ENCODE measurements at regions not wholly inside any gene's neighbourhood (a gene's known extent, or its start where the extent isn't known, plus 50 kb on each side); places are given as distances from the start of the nearest gene placed in this dataset.

GRCh38 chr2:196487417-196487816 lies 152.1 kb upstream of the CCDC150 start:
- Histone ChIP-seq H3K9me3 (no peaks in the 10 kb centered on the region), H3K4me2 (no peak overlapping the region), H3K27ac (no peak overlapping the region), H3K9ac (no peak overlapping the region), H4K20me1 (no peaks in the 10 kb centered on the region), H3K4me1 (no peaks in the 10 kb centered on the region), H3K4me3 (no peak overlapping the region), H3K27me3 (no peaks in the 10 kb centered on the region), H3K36me3 (no peaks in the 10 kb centered on the region)
- TF ChIP-seq Cebpa-rat (IDR thresholded peaks at IDR 0.05): no peak

- no peak overlapping the region for H3K9ac ChIP-seq
- no peaks in the 10 kb centered on the region for H3K4me1 ChIP-seq
- H3K36me3 ChIP-seq: no peaks in the 10 kb centered on the region
- H3K4me2 ChIP-seq: no peak overlapping the region
- TF ChIP-seq Cebpa-rat (IDR thresholded peaks at IDR 0.05): no peak
- no peaks in the 10 kb centered on the region for H3K9me3 ChIP-seq
- H3K4me3 ChIP-seq: no peak overlapping the region
- no peak overlapping the region for H3K27ac ChIP-seq
- H4K20me1 ChIP-seq: no peaks in the 10 kb centered on the region
- H3K27me3 ChIP-seq: no peaks in the 10 kb centered on the region
Observed at GRCh38 chr2:196489371-196489770, 150.1 kb upstream of the CCDC150 start.

- TF ChIP-seq Cebpa-rat (IDR thresholded peaks at IDR 0.05): no peak
- Histone ChIP-seq H3K27me3 (no peaks in the 10 kb centered on the region), H3K4me2 (no peak overlapping the region), H3K4me3 (no peak overlapping the region), H4K20me1 (no peaks in the 10 kb centered on the region), H3K9me3 (no peaks in the 10 kb centered on the region), H3K27ac (no peak overlapping the region), H3K4me1 (no peaks in the 10 kb centered on the region), H3K9ac (no peak overlapping the region), H3K36me3 (no peaks in the 10 kb centered on the region)
Observed at GRCh38 chr2:196492946-196493345, 146.6 kb upstream of the CCDC150 start.

GRCh38 chr2:196498962-196499361 lies 140.6 kb upstream of the CCDC150 start:
- Histone ChIP-seq H3K4me2 (no peak overlapping the region), H4K20me1 (no peaks in the 10 kb centered on the region), H3K27ac (no peak overlapping the region), H3K4me3 (no peak overlapping the region), H3K36me3 (no peaks in the 10 kb centered on the region), H3K9ac (no peak overlapping the region), H3K4me1 (no peaks in the 10 kb centered on the region), H3K27me3 (no peaks in the 10 kb centered on the region), H3K9me3 (peaks cover 11% of the 10 kb centered on the region)
- no peak for TF ChIP-seq Cebpa-rat (IDR thresholded peaks at IDR 0.05)

- Histone ChIP-seq H3K4me3 (no peak overlapping the region), H3K36me3 (no peaks in the 10 kb centered on the region), H3K27ac (no peak overlapping the region), H3K27me3 (no peaks in the 10 kb centered on the region), H3K4me2 (no peak overlapping the region), H3K4me1 (no peaks in the 10 kb centered on the region), H3K9ac (no peak overlapping the region), H3K9me3 (peaks cover 11% of the 10 kb centered on the region), H4K20me1 (no peaks in the 10 kb centered on the region)
- no peak for TF ChIP-seq Cebpa-rat (IDR thresholded peaks at IDR 0.05)
Observed at GRCh38 chr2:196499686-196500085, 139.8 kb upstream of the CCDC150 start.

GRCh38 chr2:196500686-196501431 lies 138.7 kb upstream of the CCDC150 start:
- no peak overlapping the region for H3K9ac ChIP-seq
- no peak overlapping the region for H3K27ac ChIP-seq
- no peaks in the 10 kb centered on the region for H3K36me3 ChIP-seq
- no peaks in the 10 kb centered on the region for H3K4me1 ChIP-seq
- H3K4me2 ChIP-seq: no peak overlapping the region
- H3K9me3 ChIP-seq: peaks cover 11% of the 10 kb centered on the region
- H4K20me1 ChIP-seq: no peaks in the 10 kb centered on the region
- no peaks in the 10 kb centered on the region for H3K27me3 ChIP-seq
- TF ChIP-seq Cebpa-rat (IDR thresholded peaks at IDR 0.05): no peak
- H3K4me3 ChIP-seq: no peak overlapping the region

GRCh38 chr2:196501836-196502235 lies 137.7 kb upstream of the CCDC150 start:
- no peaks in the 10 kb centered on the region for H3K27me3 ChIP-seq
- TF ChIP-seq Cebpa-rat (IDR thresholded peaks at IDR 0.05): no peak
- H3K4me1 ChIP-seq: no peaks in the 10 kb centered on the region
- H3K9me3 ChIP-seq: peaks cover 11% of the 10 kb centered on the region
- no peak overlapping the region for H3K9ac ChIP-seq
- no peak overlapping the region for H3K4me2 ChIP-seq
- H3K27ac ChIP-seq: no peak overlapping the region
- H3K4me3 ChIP-seq: no peak overlapping the region
- H3K36me3 ChIP-seq: no peaks in the 10 kb centered on the region
- H4K20me1 ChIP-seq: no peaks in the 10 kb centered on the region

GRCh38 chr2:196502386-196502785 lies 137.1 kb upstream of the CCDC150 start:
- no peaks in the 10 kb centered on the region for H3K36me3 ChIP-seq
- H3K27me3 ChIP-seq: no peaks in the 10 kb centered on the region
- no peak overlapping the region for H3K9ac ChIP-seq
- H3K27ac ChIP-seq: no peak overlapping the region
- TF ChIP-seq Cebpa-rat (IDR thresholded peaks at IDR 0.05): no peak
- no peak overlapping the region for H3K4me2 ChIP-seq
- H3K9me3 ChIP-seq: peaks cover 11% of the 10 kb centered on the region
- no peaks in the 10 kb centered on the region for H3K4me1 ChIP-seq
- H3K4me3 ChIP-seq: no peak overlapping the region
- H4K20me1 ChIP-seq: no peaks in the 10 kb centered on the region

GRCh38 chr2:196503398-196503797 lies 136.1 kb upstream of the CCDC150 start:
- H3K9me3 ChIP-seq: peaks cover 10% of the 10 kb centered on the region
- H3K4me1 ChIP-seq: no peaks in the 10 kb centered on the region
- no peak overlapping the region for H3K4me3 ChIP-seq
- H3K4me2 ChIP-seq: no peak overlapping the region
- H3K36me3 ChIP-seq: no peaks in the 10 kb centered on the region
- no peaks in the 10 kb centered on the region for H4K20me1 ChIP-seq
- no peaks in the 10 kb centered on the region for H3K27me3 ChIP-seq
- no peak for TF ChIP-seq Cebpa-rat (IDR thresholded peaks at IDR 0.05)
- H3K9ac ChIP-seq: no peak overlapping the region
- no peak overlapping the region for H3K27ac ChIP-seq

- Histone ChIP-seq H3K27ac (no peak overlapping the region), H3K27me3 (no peaks in the 10 kb centered on the region), H3K36me3 (no peaks in the 10 kb centered on the region), H3K4me3 (no peak overlapping the region), H3K9ac (no peak overlapping the region), H4K20me1 (no peaks in the 10 kb centered on the region), H3K9me3 (no peaks in the 10 kb centered on the region), H3K4me1 (no peaks in the 10 kb centered on the region), H3K4me2 (no peak overlapping the region)
- no peak for TF ChIP-seq Cebpa-rat (IDR thresholded peaks at IDR 0.05)
Observed at GRCh38 chr2:196504788-196505187, 134.7 kb upstream of the CCDC150 start.

GRCh38 chr2:196510246-196510645 lies 129.3 kb upstream of the CCDC150 start:
- no peak overlapping the region for H3K9ac ChIP-seq
- no peaks in the 10 kb centered on the region for H3K9me3 ChIP-seq
- no peaks in the 10 kb centered on the region for H3K4me1 ChIP-seq
- H3K4me2 ChIP-seq: no peak overlapping the region
- H3K27ac ChIP-seq: no peak overlapping the region
- H4K20me1 ChIP-seq: no peaks in the 10 kb centered on the region
- H3K36me3 ChIP-seq: no peaks in the 10 kb centered on the region
- TF ChIP-seq Cebpa-rat (IDR thresholded peaks at IDR 0.05): no peak
- H3K27me3 ChIP-seq: no peaks in the 10 kb centered on the region
- no peak overlapping the region for H3K4me3 ChIP-seq
